GM12878 (cell line): ENCODE measurements at regions not wholly inside any gene's neighbourhood (a gene's known extent, or its start where the extent isn't known, plus 50 kb on each side); places are given as distances from the start of the nearest gene placed in this dataset.

Source experiments
- ATAC-seq: fragments of 200-7000 bp; cut with Tn5 transposase; 3 replicates; pipeline ENCODE4 v1.9.1; 2020; ENCODE audit warnings: mild to moderate bottlenecking, moderate library complexity
- BruUV-seq: library from RNA; stranded (reverse); fragments of 400-500 nt; replicated peaks from 2 replicates; lab custom pipeline; 2021; lab: Mats Ljungman, UMichigan
- CTCF ChIA-PET: fragments of 300-600 bp; sonication (Branson Sonifier 250); formaldehyde crosslinking; extraction: SDS; loops from one replicate; lab custom pipeline; 2021; ENCODE audit warnings: inconsistent platforms; lab: Yijun Ruan, JAX
- POLR2A ChIA-PET: fragments of 350-600 bp; formaldehyde crosslinking; extraction: SDS; loops from one replicate; lab custom pipeline; 2021; ENCODE audit warnings: inconsistent platforms; lab: Charles Lee
- RAD21 ChIA-PET: fragments of 300-600 bp; sonication (Branson Sonifier 250); formaldehyde crosslinking; loops from one replicate; lab custom pipeline; 2023; ENCODE audit warnings: antibody characterized with exemption; ENCODE audit not compliant: unreplicated experiment; lab: Charles Lee
- SMC1A ChIA-PET: fragments of 300-600 bp; sonication (Branson Sonifier 250); formaldehyde crosslinking; loops from one replicate; lab custom pipeline; 2023; ENCODE audit not compliant: unreplicated experiment, uncharacterized antibody; lab: Charles Lee
- DNase-seq: peaks from one replicate; pipeline ENCODE4 v3.0.0-alpha.2; 2011; ENCODE audit warnings: low read depth, low spot score
- FAIRE-seq: peaks from 3 replicates; lab custom pipeline; 2011; peaks lifted over from hg19 to GRCh38; lab: Jason Lieb, UNC
- H2AFZ ChIP-seq: 2 replicates; pipeline ENCODE4 v1.6.0; 2011; ENCODE audit warnings: low read depth, low read length, control low read depth; ENCODE audit not compliant: control insufficient read depth
- H3K27ac ChIP-seq: 2 replicates; pipeline ENCODE4 v1.5.1; 2011; ENCODE audit warnings: control low read depth; ENCODE audit not compliant: control insufficient read depth, insufficient read depth
- H3K27me3 ChIP-seq, 2 experiments: replicated peaks in 1 of 2; 2 replicates each; pipeline versions ENCODE4 v1.6.0 to v1.6.1; 2011; ENCODE audit warnings: low read length in 1 of 2; ENCODE audit not compliant: control insufficient read depth in 2 of 2, insufficient read depth in 2 of 2
- H3K36me3 ChIP-seq, 2 experiments: 2 replicates each; pipeline ENCODE4 v1.5.1; 2011; ENCODE audit warnings: low read length in 1 of 2; ENCODE audit not compliant: control insufficient read depth in 2 of 2, insufficient read depth in 2 of 2
- H3K4me1 ChIP-seq: 2 replicates; pipeline ENCODE4 v1.6.1; 2011; ENCODE audit warnings: mild to moderate bottlenecking, low read length, moderate library complexity, mixed read lengths; ENCODE audit not compliant: control insufficient read depth, insufficient read depth
- H3K4me2 ChIP-seq: 2 replicates; pipeline ENCODE4 v1.6.0; 2011; ENCODE audit warnings: control low read depth; ENCODE audit not compliant: control insufficient read depth, insufficient read depth
- H3K4me3 ChIP-seq: fragments of 200-600 bp; sonication (generic); 2 replicates; pipeline ENCODE4 v1.5.1; 2016
- H3K79me2 ChIP-seq: 2 replicates; pipeline ENCODE4 v1.6.0; 2011; ENCODE audit warnings: low read length; ENCODE audit not compliant: control insufficient read depth, insufficient read depth
- H3K9ac ChIP-seq: 2 replicates; pipeline ENCODE4 v1.8.0; 2011; ENCODE audit warnings: low read length, control low read depth, mixed read lengths; ENCODE audit not compliant: control insufficient read depth, insufficient read depth
- H3K9me3 ChIP-seq: replicated peaks from 3 replicates; pipeline ENCODE4 v1.5.1; 2011; ENCODE audit warnings: mild to moderate bottlenecking, low read length; ENCODE audit not compliant: control insufficient read depth, insufficient read depth
- H4K20me1 ChIP-seq: 2 replicates; pipeline ENCODE4 v1.6.0; 2011; ENCODE audit not compliant: control insufficient read depth, insufficient read depth
- BACH1 ChIP-seq: fragments of 450-650 bp; IDR thresholded peaks from 2 replicates; pipeline ENCODE4 v1.6.1; 2017; ENCODE audit warnings: mild to moderate bottlenecking, borderline replicate concordance
- BCL3 ChIP-seq: IDR thresholded peaks from 2 replicates; pipeline ENCODE4 v1.6.1; 2011; ENCODE audit warnings: borderline replicate concordance, low read depth, mild to moderate bottlenecking, moderate library complexity, low read length; ENCODE audit not compliant: insufficient read depth, poor library complexity, severe bottlenecking
- BRCA1 ChIP-seq: IDR thresholded peaks from 2 replicates; pipeline ENCODE4 v1.6.1; 2011; ENCODE audit warnings: low read depth, low read length, improper control_type of control experiment
- CBFB ChIP-seq: IDR thresholded peaks from 2 replicates; pipeline ENCODE4 v1.6.1; 2016; ENCODE audit warnings: antibody characterized with exemption, low read depth
- HDAC6 ChIP-seq: fragments of 200-600 bp; sonication (generic); IDR thresholded peaks from one replicate; pipeline ENCODE4 v1.8.0; 2017; ENCODE audit warnings: antibody characterized with exemption; ENCODE audit not compliant: unreplicated experiment
- IKZF1 ChIP-seq: fragments of 450-650 bp; conservative IDR thresholded peaks from 2 replicates; pipeline ENCODE4 v1.6.1; 2017; ENCODE audit warnings: antibody characterized with exemption, mild to moderate bottlenecking
- NFYA ChIP-seq: IDR thresholded peaks from 2 replicates; pipeline ENCODE4 v1.6.1; 2011; ENCODE audit warnings: low read depth, mild to moderate bottlenecking, low read length, improper control_type of control experiment, borderline replicate concordance
- NR2C2 ChIP-seq: IDR thresholded peaks from 2 replicates; pipeline ENCODE4 v1.6.1; 2011; ENCODE audit warnings: borderline replicate concordance, low read depth; ENCODE audit not compliant: control insufficient read depth, insufficient read length
- RCOR1 ChIP-seq: conservative IDR thresholded peaks from 2 replicates; pipeline ENCODE4 v1.6.1; 2012; ENCODE audit warnings: low read depth, low read length, improper control_type of control experiment
- RELB ChIP-seq: fragments of 450-650 bp; IDR thresholded peaks from 2 replicates; pipeline ENCODE4 v1.6.1; 2017; ENCODE audit warnings: low read depth, mild to moderate bottlenecking, moderate library complexity
- SMARCA5 ChIP-seq: fragments of 450-650 bp; IDR thresholded peaks from 2 replicates; pipeline ENCODE4 v1.6.1; 2017; ENCODE audit warnings: mild to moderate bottlenecking
- SUZ12 ChIP-seq: fragments of 200-600 bp; sonication (generic); IDR thresholded peaks from one replicate; pipeline ENCODE4 v1.6.1; 2018; ENCODE audit warnings: antibody characterized with exemption, mild to moderate bottlenecking; ENCODE audit not compliant: unreplicated experiment
- ZNF687 ChIP-seq: fragments of 450-650 bp; IDR thresholded peaks from 2 replicates; pipeline ENCODE4 v1.6.1; 2017; ENCODE audit warnings: mild to moderate bottlenecking, moderate library complexity
- WGBS: methylation state at CpG from one replicate; pipeline ENCODE4 v1.1.6; 2016; ENCODE audit warnings: low lambda C conversion rate; ENCODE audit not compliant: insufficient replicate concordance, insufficient coverage; ENCODE audit errors: missing lambda C conversion rate; 5-methylcytosine and 5-hydroxymethylcytosine counted together
- in situ Hi-C: fragments of 300-500 bp; cut with MboI; formaldehyde crosslinking; loops from 9 replicates; pipeline ENCODE4 v1.14.3; 2018; ENCODE audit warnings: mixed read lengths
- intact Hi-C: fragments of 100-400 bp; cut with micrococcal nuclease; formaldehyde crosslinking; loops from one replicate; pipeline ENCODE4 v1.14.2; 2022; ENCODE audit not compliant: unreplicated experiment
- TF ChIP-seq, protein P1 (sequence below): fragments of 450-650 bp; conservative IDR thresholded peaks from 2 replicates; pipeline ENCODE4 v1.6.1; 2017; ENCODE audit warnings: mild to moderate bottlenecking, moderate library complexity

DNA sequence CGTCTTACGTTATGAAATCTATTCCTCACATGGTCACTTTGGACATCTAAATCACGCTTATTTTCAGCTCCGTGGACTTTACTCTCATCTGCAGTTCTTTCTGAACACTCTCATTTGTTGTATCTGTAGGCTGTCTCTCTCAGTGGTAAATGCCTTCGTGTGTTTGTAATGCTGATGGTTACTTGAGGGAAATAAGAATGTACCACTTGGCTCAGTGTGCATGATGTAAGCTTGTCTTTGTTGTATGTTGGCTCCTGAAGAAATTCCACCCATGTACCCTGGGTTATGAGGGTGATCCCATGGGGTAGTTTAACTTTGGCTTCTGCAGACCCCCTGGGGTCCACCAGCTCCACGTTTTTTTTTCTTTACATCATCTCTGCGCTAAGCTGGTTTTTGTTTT, 378.4 kb downstream of the SETD4 start (continued):
- TF ChIP-seq ZNF687, result no peak
- TF ChIP-seq SUZ12, result no peak
- TF ChIP-seq NR2C2, result no peak
- TF ChIP-seq NFYA, result no peak
- no peak for TF ChIP-seq IKZF1

DNA sequence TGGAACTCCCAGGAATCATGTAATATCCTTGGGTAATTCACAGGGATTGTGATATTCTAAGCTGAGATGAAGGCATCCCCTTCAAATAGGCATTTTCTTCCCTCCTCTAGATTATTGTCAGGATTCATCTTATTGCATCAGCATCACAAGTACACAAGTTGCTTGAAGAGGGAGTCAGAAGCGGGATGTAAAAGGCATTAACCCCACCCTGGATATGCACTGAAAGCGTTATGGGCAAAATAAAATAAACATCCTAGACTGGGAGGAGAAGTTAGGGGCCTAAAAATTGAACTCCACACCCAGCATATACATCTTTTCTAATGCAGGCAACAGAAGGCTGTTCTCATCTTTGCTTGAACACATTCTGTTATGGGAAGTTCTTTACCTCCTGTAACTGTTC, 381.2 kb downstream of the SETD4 start:
- WGBS, result 20% methylated on average over 2 of the region's 2 CpGs
- in situ Hi-C loops (no loop called here), intact Hi-C loops (no loop called here)
- Histone ChIP-seq H3K36me3 (no peaks in the 10 kb centered on the region), H4K20me1 (no peaks in the 10 kb centered on the region), H3K27me3 (no peaks in the 10 kb centered on the region), H3K4me1 (no peaks in the 10 kb centered on the region), H3K79me2 (no peaks in the 10 kb centered on the region), H2AFZ (no peak overlapping the region), H3K27ac (no peak overlapping the region), H3K4me3 (no peak overlapping the region), H3K4me2 (no peak overlapping the region), H3K9me3 (no peaks in the 10 kb centered on the region), H3K9ac (no peak overlapping the region)
- ChIA-PET POLR2A (no interaction called here), SMC1A (no interaction called here), RAD21 (no interaction called here), CTCF (no interaction called here)
- no TSS peak for BruUV-seq
- DNase-seq (no peak), ATAC-seq (no peak), FAIRE-seq (no peak)
- TF ChIP-seq SMARCA5 (no peak), BACH1 (no peak), RELB (no peak), BRCA1 (no peak), HDAC6 (no peak), BCL3 (no peak), CBFB (no peak), RCOR1 (no peak)
- TF ChIP-seq, protein P1, sequence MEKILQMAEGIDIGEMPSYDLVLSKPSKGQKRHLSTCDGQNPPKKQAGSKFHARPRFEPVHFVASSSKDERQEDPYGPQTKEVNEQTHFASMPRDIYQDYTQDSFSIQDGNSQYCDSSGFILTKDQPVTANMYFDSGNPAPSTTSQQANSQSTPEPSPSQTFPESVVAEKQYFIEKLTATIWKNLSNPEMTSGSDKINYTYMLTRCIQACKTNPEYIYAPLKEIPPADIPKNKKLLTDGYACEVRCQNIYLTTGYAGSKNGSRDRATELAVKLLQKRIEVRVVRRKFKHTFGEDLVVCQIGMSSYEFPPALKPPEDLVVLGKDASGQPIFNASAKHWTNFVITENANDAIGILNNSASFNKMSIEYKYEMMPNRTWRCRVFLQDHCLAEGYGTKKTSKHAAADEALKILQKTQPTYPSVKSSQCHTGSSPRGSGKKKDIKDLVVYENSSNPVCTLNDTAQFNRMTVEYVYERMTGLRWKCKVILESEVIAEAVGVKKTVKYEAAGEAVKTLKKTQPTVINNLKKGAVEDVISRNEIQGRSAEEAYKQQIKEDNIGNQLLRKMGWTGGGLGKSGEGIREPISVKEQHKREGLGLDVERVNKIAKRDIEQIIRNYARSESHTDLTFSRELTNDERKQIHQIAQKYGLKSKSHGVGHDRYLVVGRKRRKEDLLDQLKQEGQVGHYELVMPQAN, result no peak
